WTC11 (cell line): ENCODE measurements at regions not wholly inside any gene's neighbourhood (a gene's known extent, or its start where the extent isn't known, plus 50 kb on each side); places are given as distances from the start of the nearest gene placed in this dataset.
"Not testable (repeated sequence)": the region's sequence is repeated elsewhere in the genome, so short reads cannot be mapped to it uniquely, and the experiment has no call there.

Source experiments
- ATAC-seq: fragments of 200-7000 bp; cut with Tn5 transposase; 2 replicates; pipeline ENCODE4 v1.10.0; 2021; ENCODE audit warnings: mild to moderate bottlenecking, moderate library complexity
- CTCF ChIA-PET: fragments of 300-600 bp; sonication (Branson Sonifier 250); formaldehyde crosslinking; loops from one replicate; lab custom pipeline; 2021; ENCODE audit warnings: antibody characterized with exemption; lab: Charles Lee
- POLR2A ChIA-PET: fragments of 350-600 bp; sonication (Branson Sonifier 250); formaldehyde crosslinking; loops from one replicate; lab custom pipeline; 2021; ENCODE audit warnings: antibody characterized with exemption; lab: Charles Lee
- DNase-seq: peaks from one replicate; pipeline ENCODE4 v3.0.0; 2021; ENCODE audit warnings: low spot score
- H3K27ac Mint-ChIP-seq: 2 replicates; pipeline ENCODE4 v1.8.0; 2021; ENCODE audit warnings: mixed read lengths
- H3K27me3 Mint-ChIP-seq: 2 replicates; pipeline ENCODE4 v1.8.0; 2021; ENCODE audit warnings: low read depth, mild to moderate bottlenecking, moderate library complexity, mixed read lengths
- H3K36me3 Mint-ChIP-seq: 2 replicates; pipeline ENCODE4 v1.8.0; 2021; ENCODE audit warnings: mixed read lengths
- H3K4me1 Mint-ChIP-seq: 2 replicates; pipeline ENCODE4 v1.8.0; 2022; ENCODE audit warnings: mixed read lengths
- H3K4me3 Mint-ChIP-seq: 2 replicates; pipeline ENCODE4 v1.8.0; 2021; ENCODE audit warnings: mild to moderate bottlenecking, moderate library complexity, mixed read lengths
- H3K9me3 Mint-ChIP-seq: 2 replicates; pipeline ENCODE4 v1.8.0; 2021; ENCODE audit warnings: mixed read lengths
- ARID4B ChIP-seq: sonication (generic); formaldehyde crosslinking; IDR thresholded peaks from 2 replicates; pipeline ENCODE4 v1.8.0; 2023; ENCODE audit warnings: missing genetic modification reagents, mild to moderate bottlenecking, borderline replicate concordance
- ATF6 ChIP-seq: sonication (generic); formaldehyde crosslinking; IDR thresholded peaks from 2 replicates; pipeline ENCODE4 v1.8.1; 2023; ENCODE audit warnings: mild to moderate bottlenecking, missing genetic modification reagents
- E2F1 ChIP-seq: sonication (generic); formaldehyde crosslinking; IDR thresholded peaks from 2 replicates; pipeline ENCODE4 v1.8.0; 2022; ENCODE audit warnings: mild to moderate bottlenecking, missing genetic modification reagents
- FOXP1 ChIP-seq: sonication (generic); formaldehyde crosslinking; IDR thresholded peaks from 2 replicates; pipeline ENCODE4 v1.8.0; 2022; ENCODE audit warnings: missing genetic modification reagents, mild to moderate bottlenecking, moderate library complexity, borderline replicate concordance
- HMGA2 ChIP-seq: fragments of 250-450 bp; sonication (Bioruptor Pico); IDR thresholded peaks from 2 replicates; pipeline ENCODE4 v1.4.0; 2021; ENCODE audit warnings: mild to moderate bottlenecking, moderate library complexity
- JAZF1 ChIP-seq: fragments of 250-450 bp; sonication (Bioruptor Pico); IDR thresholded peaks from 2 replicates; pipeline ENCODE4 v1.9.0; 2021; ENCODE audit warnings: moderate library complexity, mild to moderate bottlenecking, inconsistent platforms
- JUN ChIP-seq: sonication (generic); formaldehyde crosslinking; IDR thresholded peaks from 2 replicates; pipeline ENCODE4 v1.8.0; 2023; ENCODE audit warnings: mild to moderate bottlenecking, missing genetic modification reagents
- MAX ChIP-seq: sonication (generic); formaldehyde crosslinking; IDR thresholded peaks from 2 replicates; pipeline ENCODE4 v1.8.0; 2022; ENCODE audit warnings: mild to moderate bottlenecking, missing genetic modification reagents
- NFE2L1 ChIP-seq: sonication (generic); formaldehyde crosslinking; IDR thresholded peaks from 2 replicates; pipeline ENCODE4 v1.8.1; 2023; ENCODE audit warnings: missing genetic modification reagents
- PRRX2 ChIP-seq: fragments of 250-450 bp; sonication (Bioruptor Pico); IDR thresholded peaks from 2 replicates; pipeline ENCODE4 v1.8.0; 2021; ENCODE audit warnings: mild to moderate bottlenecking
- RELA ChIP-seq: sonication (generic); formaldehyde crosslinking; IDR thresholded peaks from 2 replicates; pipeline ENCODE4 v1.8.1; 2022; ENCODE audit warnings: missing genetic modification reagents, mild to moderate bottlenecking, borderline replicate concordance
- SOX15 ChIP-seq: fragments of 250-450 bp; sonication (Bioruptor Pico); IDR thresholded peaks from 2 replicates; pipeline ENCODE4 v1.9.0; 2021; ENCODE audit warnings: mild to moderate bottlenecking
- TCF7 ChIP-seq: sonication (generic); formaldehyde crosslinking; IDR thresholded peaks from 2 replicates; pipeline ENCODE4 v1.8.0; 2022; ENCODE audit warnings: mild to moderate bottlenecking, low read depth, missing genetic modification reagents, moderate library complexity
- TP53 ChIP-seq: sonication (generic); formaldehyde crosslinking; IDR thresholded peaks from 2 replicates; pipeline ENCODE4 v1.8.1; 2023; ENCODE audit warnings: mild to moderate bottlenecking, missing genetic modification reagents
- ZNF232 ChIP-seq: sonication (generic); formaldehyde crosslinking; IDR thresholded peaks from 2 replicates; pipeline ENCODE4 v1.8.0; 2022; ENCODE audit warnings: mild to moderate bottlenecking, missing genetic modification reagents
- ZNF263 ChIP-seq: sonication (generic); formaldehyde crosslinking; IDR thresholded peaks from 2 replicates; pipeline ENCODE4 v1.8.1; 2022; ENCODE audit warnings: low read depth, mild to moderate bottlenecking, moderate library complexity, missing genetic modification reagents
- TF ChIP-seq, protein P1 (sequence below): sonication (generic); formaldehyde crosslinking; IDR thresholded peaks from 2 replicates; pipeline ENCODE4 v1.8.1; 2023; ENCODE audit warnings: mild to moderate bottlenecking, missing genetic modification reagents, borderline replicate concordance
- TF ChIP-seq, protein P2 (sequence below): sonication (generic); formaldehyde crosslinking; IDR thresholded peaks from 2 replicates; pipeline ENCODE4 v1.8.0; 2023; ENCODE audit warnings: mild to moderate bottlenecking, missing genetic modification reagents

- ChIA-PET POLR2A (no interaction called here), CTCF (no interaction called here)
- no peak for ATAC-seq
- no peak for DNase-seq
- no peak overlapping the region for H3K4me3 Mint-ChIP-seq
- H3K4me1 Mint-ChIP-seq: no peaks in the 10 kb centered on the region
- no peak for TF ChIP-seq ZNF232
- TF ChIP-seq, protein P1, sequence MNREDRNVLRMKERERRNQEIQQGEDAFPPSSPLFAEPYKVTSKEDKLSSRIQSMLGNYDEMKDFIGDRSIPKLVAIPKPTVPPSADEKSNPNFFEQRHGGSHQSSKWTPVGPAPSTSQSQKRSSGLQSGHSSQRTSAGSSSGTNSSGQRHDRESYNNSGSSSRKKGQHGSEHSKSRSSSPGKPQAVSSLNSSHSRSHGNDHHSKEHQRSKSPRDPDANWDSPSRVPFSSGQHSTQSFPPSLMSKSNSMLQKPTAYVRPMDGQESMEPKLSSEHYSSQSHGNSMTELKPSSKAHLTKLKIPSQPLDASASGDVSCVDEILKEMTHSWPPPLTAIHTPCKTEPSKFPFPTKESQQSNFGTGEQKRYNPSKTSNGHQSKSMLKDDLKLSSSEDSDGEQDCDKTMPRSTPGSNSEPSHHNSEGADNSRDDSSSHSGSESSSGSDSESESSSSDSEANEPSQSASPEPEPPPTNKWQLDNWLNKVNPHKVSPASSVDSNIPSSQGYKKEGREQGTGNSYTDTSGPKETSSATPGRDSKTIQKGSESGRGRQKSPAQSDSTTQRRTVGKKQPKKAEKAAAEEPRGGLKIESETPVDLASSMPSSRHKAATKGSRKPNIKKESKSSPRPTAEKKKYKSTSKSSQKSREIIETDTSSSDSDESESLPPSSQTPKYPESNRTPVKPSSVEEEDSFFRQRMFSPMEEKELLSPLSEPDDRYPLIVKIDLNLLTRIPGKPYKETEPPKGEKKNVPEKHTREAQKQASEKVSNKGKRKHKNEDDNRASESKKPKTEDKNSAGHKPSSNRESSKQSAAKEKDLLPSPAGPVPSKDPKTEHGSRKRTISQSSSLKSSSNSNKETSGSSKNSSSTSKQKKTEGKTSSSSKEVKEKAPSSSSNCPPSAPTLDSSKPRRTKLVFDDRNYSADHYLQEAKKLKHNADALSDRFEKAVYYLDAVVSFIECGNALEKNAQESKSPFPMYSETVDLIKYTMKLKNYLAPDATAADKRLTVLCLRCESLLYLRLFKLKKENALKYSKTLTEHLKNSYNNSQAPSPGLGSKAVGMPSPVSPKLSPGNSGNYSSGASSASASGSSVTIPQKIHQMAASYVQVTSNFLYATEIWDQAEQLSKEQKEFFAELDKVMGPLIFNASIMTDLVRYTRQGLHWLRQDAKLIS (CRISPR knock-in tag): no peak
- TF ChIP-seq E2F1 (CRISPR knock-in tag): no peak
- TF ChIP-seq RELA (CRISPR knock-in tag): no peak
- no peak for TF ChIP-seq JAZF1 (CRISPR knock-in tag)
- no peak for TF ChIP-seq PRRX2
- no peak for TF ChIP-seq MAX (CRISPR knock-in tag)
- TF ChIP-seq HMGA2 (CRISPR knock-in tag): no peak
- TF ChIP-seq ATF6 (CRISPR knock-in tag): no peak
- no peak for TF ChIP-seq TCF7
- no peak for TF ChIP-seq SOX15 (CRISPR knock-in tag)
- TF ChIP-seq JUN (CRISPR knock-in tag): no peak
- TF ChIP-seq NFE2L1: no peak
- TF ChIP-seq, protein P2, sequence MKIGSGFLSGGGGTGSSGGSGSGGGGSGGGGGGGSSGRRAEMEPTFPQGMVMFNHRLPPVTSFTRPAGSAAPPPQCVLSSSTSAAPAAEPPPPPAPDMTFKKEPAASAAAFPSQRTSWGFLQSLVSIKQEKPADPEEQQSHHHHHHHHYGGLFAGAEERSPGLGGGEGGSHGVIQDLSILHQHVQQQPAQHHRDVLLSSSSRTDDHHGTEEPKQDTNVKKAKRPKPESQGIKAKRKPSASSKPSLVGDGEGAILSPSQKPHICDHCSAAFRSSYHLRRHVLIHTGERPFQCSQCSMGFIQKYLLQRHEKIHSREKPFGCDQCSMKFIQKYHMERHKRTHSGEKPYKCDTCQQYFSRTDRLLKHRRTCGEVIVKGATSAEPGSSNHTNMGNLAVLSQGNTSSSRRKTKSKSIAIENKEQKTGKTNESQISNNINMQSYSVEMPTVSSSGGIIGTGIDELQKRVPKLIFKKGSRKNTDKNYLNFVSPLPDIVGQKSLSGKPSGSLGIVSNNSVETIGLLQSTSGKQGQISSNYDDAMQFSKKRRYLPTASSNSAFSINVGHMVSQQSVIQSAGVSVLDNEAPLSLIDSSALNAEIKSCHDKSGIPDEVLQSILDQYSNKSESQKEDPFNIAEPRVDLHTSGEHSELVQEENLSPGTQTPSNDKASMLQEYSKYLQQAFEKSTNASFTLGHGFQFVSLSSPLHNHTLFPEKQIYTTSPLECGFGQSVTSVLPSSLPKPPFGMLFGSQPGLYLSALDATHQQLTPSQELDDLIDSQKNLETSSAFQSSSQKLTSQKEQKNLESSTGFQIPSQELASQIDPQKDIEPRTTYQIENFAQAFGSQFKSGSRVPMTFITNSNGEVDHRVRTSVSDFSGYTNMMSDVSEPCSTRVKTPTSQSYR: no peak
- no peaks in the 10 kb centered on the region for H3K27me3 Mint-ChIP-seq
- H3K36me3 Mint-ChIP-seq: no peaks in the 10 kb centered on the region
- no peak overlapping the region for H3K27ac Mint-ChIP-seq
- no peaks in the 10 kb centered on the region for H3K9me3 Mint-ChIP-seq
Measured at GRCh38 chrX:44669626-44670025, 127.0 kb upstream of the FUNDC1 start.

GRCh38 chrX:44667771-44668170 is 125.1 kb upstream of the FUNDC1 start:
- TF ChIP-seq TCF7 (no peak), TP53 (CRISPR knock-in tag) (no peak), FOXP1 (no peak), ZNF263 (CRISPR knock-in tag) (no peak), ARID4B (CRISPR knock-in tag) (no peak)
- H3K9me3 Mint-ChIP-seq: no peaks in the 10 kb centered on the region
- H3K4me1 Mint-ChIP-seq: no peaks in the 10 kb centered on the region
- DNase-seq: no peak
- ChIA-PET POLR2A (no interaction called here), CTCF (interaction anchor here (0.6 kb wide), 1 partner anchor 8 kb away, joined by 3 read pairs; no protein-coding TSS in a partner anchor)
- H3K36me3 Mint-ChIP-seq: no peaks in the 10 kb centered on the region
- ATAC-seq: no peak
- no peaks in the 10 kb centered on the region for H3K27me3 Mint-ChIP-seq
- no peak overlapping the region for H3K27ac Mint-ChIP-seq
- H3K4me3 Mint-ChIP-seq: no peak overlapping the region

- H3K9me3 Mint-ChIP-seq, H3K27me3 Mint-ChIP-seq, DNase-seq, H3K36me3 Mint-ChIP-seq, H3K4me1 Mint-ChIP-seq, H3K27ac Mint-ChIP-seq, CTCF ChIA-PET, ATAC-seq, POLR2A ChIA-PET, H3K4me3 Mint-ChIP-seq: not testable (repeated sequence)
Measured at GRCh38 chrX:44657718-44658246, 115.1 kb upstream of the FUNDC1 start.
